Liver (tissue), 7 donors: ENCODE measurements at regions not wholly inside any gene's neighbourhood (a gene's known extent, or its start where the extent isn't known, plus 50 kb on each side); places are given as distances from the start of the nearest gene placed in this dataset.

Experiments used
- DNase-seq: peaks from one replicate; pipeline ENCODE4 v3.0.0-alpha.2; 2017; ENCODE audit warnings: low spot score
- H3K27ac ChIP-seq, 2 donors: one replicate each; pipeline ENCODE4 v1.7.0; 2013; ENCODE audit warnings: inconsistent platforms in 2 of 2, low read length in 2 of 2, control low read depth in 1 of 2, low read depth in 1 of 2, mild to moderate bottlenecking in 1 of 2
- H3K27me3 ChIP-seq, 4 donors: one replicate each; pipeline versions ENCODE4 v1.6.1 to v1.7.0; 2013; ENCODE audit warnings: low read length in 3 of 4, inconsistent platforms in 1 of 4, mild to moderate bottlenecking in 1 of 4, moderate library complexity in 1 of 4; ENCODE audit not compliant: control insufficient read depth in 4 of 4, insufficient read depth in 4 of 4
- H3K36me3 ChIP-seq, 4 donors: one replicate each; pipeline versions ENCODE4 v1.6.1 to v1.7.0; 2013; ENCODE audit warnings: low read length in 3 of 4, mild to moderate bottlenecking in 3 of 4, low read depth in 1 of 4, moderate library complexity in 1 of 4; ENCODE audit not compliant: control insufficient read depth in 4 of 4, insufficient read depth in 3 of 4
- H3K4me1 ChIP-seq, 4 donors: one replicate each; pipeline versions ENCODE4 v1.6.1 to v1.7.0; 2013; ENCODE audit warnings: low read length in 3 of 4, mild to moderate bottlenecking in 3 of 4, moderate library complexity in 1 of 4; ENCODE audit not compliant: control insufficient read depth in 4 of 4, insufficient read depth in 4 of 4
- H3K4me3 ChIP-seq, 3 donors: one replicate each; pipeline versions ENCODE4 v1.6.1 to v1.7.0; 2013; ENCODE audit warnings: low read length in 3 of 3, control low read depth in 1 of 3, low read depth in 1 of 3, mild to moderate bottlenecking in 1 of 3
- H3K9ac ChIP-seq, 2 donors: one replicate each; pipeline ENCODE4 v1.7.0; 2013; ENCODE audit warnings: low read length in 2 of 2, mild to moderate bottlenecking in 2 of 2, moderate library complexity in 2 of 2, control low read depth in 1 of 2, low read depth in 1 of 2
- H3K9me3 ChIP-seq, 4 donors: one replicate each; pipeline versions ENCODE4 v1.6.1 to v1.7.0; 2013; ENCODE audit warnings: low read length in 3 of 4; ENCODE audit not compliant: control insufficient read depth in 4 of 4
- EGR1 ChIP-seq, 2 donors: IDR thresholded peaks; 2 replicates each; pipeline ENCODE4 v1.6.1; 2016 to 2018; ENCODE audit warnings: antibody characterized with exemption in 2 of 2, low read depth in 2 of 2
- FOXA2 ChIP-seq: IDR thresholded peaks from 2 replicates; pipeline ENCODE4 v1.6.1; 2016; ENCODE audit warnings: antibody characterized with exemption
- HNF4G ChIP-seq: IDR thresholded peaks from 2 replicates; pipeline ENCODE4 v1.6.1; 2016; ENCODE audit warnings: antibody characterized with exemption
- NR2F2 ChIP-seq: IDR thresholded peaks from 2 replicates; pipeline ENCODE4 v1.6.1; 2016; ENCODE audit warnings: antibody characterized with exemption
- RAD21 ChIP-seq, 2 donors: IDR thresholded peaks; 2 replicates each; pipeline ENCODE4 v1.6.1; 2016; ENCODE audit warnings: antibody characterized with exemption in 2 of 2, mild to moderate bottlenecking in 2 of 2
- SP1 ChIP-seq: IDR thresholded peaks from 2 replicates; pipeline ENCODE4 v1.6.1; 2018; ENCODE audit warnings: antibody characterized with exemption, mild to moderate bottlenecking
- TAF1 ChIP-seq: conservative IDR thresholded peaks from 2 replicates; pipeline ENCODE4 v1.6.1; 2016; ENCODE audit warnings: antibody characterized with exemption, mild to moderate bottlenecking
- YY1 ChIP-seq: IDR thresholded peaks from 2 replicates; pipeline ENCODE4 v1.6.1; 2016; ENCODE audit warnings: antibody characterized with exemption, mild to moderate bottlenecking
- WGBS: extraction: QIAGEN DNeasy Blood & Tissue Kit; methylation state at CpG from one replicate; pipeline ENCODE4 v1.1.7; 2013; 5-methylcytosine and 5-hydroxymethylcytosine counted together
- TF ChIP-seq, protein P1 (sequence below): IDR thresholded peaks from 2 replicates; pipeline ENCODE4 v1.6.1; 2016; ENCODE audit warnings: antibody characterized with exemption, mild to moderate bottlenecking
- TF ChIP-seq, protein P2 (sequence below): IDR thresholded peaks from 2 replicates; pipeline ENCODE4 v1.6.1; 2016; ENCODE audit warnings: antibody characterized with exemption
- TF ChIP-seq, protein P3 (sequence below): IDR thresholded peaks from 2 replicates; pipeline ENCODE4 v1.6.1; 2016; ENCODE audit warnings: antibody characterized with exemption
- donor health status: healthy.
- donor health status: healthy.
- donor health status: healthy.
- donor health status: healthy.

DNA sequence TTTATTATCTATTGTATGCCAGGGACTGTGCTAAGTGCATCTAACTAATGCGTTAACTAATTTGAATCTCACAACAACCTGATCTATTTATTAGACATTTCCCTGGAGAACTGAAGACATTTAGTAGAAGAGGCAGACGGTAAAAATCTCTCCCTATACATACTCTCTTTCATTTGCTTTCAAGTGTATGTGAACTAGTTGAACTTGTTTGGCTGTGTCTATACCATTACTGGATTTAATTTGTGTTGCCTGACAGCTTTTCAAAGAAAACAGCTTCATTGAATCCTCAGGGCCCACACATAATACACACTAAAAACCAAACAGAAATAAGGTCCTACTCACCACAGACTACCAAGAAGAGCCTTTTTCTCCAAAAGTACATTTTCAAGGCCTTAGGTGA, 133.6 kb upstream of the NR3C1 start:
- no peak for TF ChIP-seq TAF1
- TF ChIP-seq NR2F2 = no peak
- no peak for TF ChIP-seq SP1
- TF ChIP-seq, protein P1, sequence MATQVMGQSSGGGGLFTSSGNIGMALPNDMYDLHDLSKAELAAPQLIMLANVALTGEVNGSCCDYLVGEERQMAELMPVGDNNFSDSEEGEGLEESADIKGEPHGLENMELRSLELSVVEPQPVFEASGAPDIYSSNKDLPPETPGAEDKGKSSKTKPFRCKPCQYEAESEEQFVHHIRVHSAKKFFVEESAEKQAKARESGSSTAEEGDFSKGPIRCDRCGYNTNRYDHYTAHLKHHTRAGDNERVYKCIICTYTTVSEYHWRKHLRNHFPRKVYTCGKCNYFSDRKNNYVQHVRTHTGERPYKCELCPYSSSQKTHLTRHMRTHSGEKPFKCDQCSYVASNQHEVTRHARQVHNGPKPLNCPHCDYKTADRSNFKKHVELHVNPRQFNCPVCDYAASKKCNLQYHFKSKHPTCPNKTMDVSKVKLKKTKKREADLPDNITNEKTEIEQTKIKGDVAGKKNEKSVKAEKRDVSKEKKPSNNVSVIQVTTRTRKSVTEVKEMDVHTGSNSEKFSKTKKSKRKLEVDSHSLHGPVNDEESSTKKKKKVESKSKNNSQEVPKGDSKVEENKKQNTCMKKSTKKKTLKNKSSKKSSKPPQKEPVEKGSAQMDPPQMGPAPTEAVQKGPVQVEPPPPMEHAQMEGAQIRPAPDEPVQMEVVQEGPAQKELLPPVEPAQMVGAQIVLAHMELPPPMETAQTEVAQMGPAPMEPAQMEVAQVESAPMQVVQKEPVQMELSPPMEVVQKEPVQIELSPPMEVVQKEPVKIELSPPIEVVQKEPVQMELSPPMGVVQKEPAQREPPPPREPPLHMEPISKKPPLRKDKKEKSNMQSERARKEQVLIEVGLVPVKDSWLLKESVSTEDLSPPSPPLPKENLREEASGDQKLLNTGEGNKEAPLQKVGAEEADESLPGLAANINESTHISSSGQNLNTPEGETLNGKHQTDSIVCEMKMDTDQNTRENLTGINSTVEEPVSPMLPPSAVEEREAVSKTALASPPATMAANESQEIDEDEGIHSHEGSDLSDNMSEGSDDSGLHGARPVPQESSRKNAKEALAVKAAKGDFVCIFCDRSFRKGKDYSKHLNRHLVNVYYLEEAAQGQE = no peak
- H3K27me3 ChIP-seq = no peaks in the 10 kb centered on the region
- H3K4me1 ChIP-seq = peaks cover 0 to 2% (median 0%) of the 10 kb centered on the region in 4 donors
- 98% methylated on average over 2 of the region's 2 CpGs for WGBS
- no peak overlapping the region for H3K27ac ChIP-seq
- no peak for DNase-seq
- no peak overlapping the region for H3K4me3 ChIP-seq
- H3K9me3 ChIP-seq = no peaks in the 10 kb centered on the region
- H3K9ac ChIP-seq = no peak overlapping the region
- H3K36me3 ChIP-seq = no peaks in the 10 kb centered on the region

DNA sequence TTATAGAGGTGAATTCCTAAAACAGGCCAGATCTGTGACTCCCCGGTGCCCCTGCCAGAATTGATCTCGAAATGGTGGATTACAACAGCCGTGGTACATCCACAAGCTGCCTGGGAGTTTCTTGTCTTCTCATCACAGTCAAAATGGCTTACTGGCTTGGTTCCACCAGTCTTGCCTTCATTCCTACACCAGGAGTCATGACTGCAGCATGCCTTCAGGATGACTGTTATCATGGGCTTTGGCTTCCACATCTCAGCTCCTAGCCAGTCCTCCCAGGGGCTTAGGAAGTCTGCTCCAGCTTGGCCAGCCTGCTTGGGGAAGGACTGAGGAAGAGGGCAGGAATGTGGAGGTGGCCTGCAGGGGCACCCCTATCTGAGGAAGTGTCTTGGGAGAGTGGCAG, 132.9 kb upstream of the NR3C1 start:
- Histone ChIP-seq H3K9me3 (no peaks in the 10 kb centered on the region), H3K4me3 (no peak overlapping the region), H3K36me3 (no peaks in the 10 kb centered on the region), H3K4me1 (peaks cover 0 to 2% (median 0%) of the 10 kb centered on the region in 4 donors), H3K27ac (no peak overlapping the region), H3K27me3 (no peaks in the 10 kb centered on the region), H3K9ac (no peak overlapping the region)
- TF ChIP-seq RAD21 (IDR thresholded peaks at IDR 0.05) (no peak), FOXA2 (no peak), EGR1 (IDR thresholded peaks at IDR 0.05; ENCODE audit: low read depth in 2 of 2) (no peak), YY1 (no peak), SP1 (no peak), NR2F2 (no peak), HNF4G (no peak), TAF1 (no peak)
- TF ChIP-seq, protein P2, sequence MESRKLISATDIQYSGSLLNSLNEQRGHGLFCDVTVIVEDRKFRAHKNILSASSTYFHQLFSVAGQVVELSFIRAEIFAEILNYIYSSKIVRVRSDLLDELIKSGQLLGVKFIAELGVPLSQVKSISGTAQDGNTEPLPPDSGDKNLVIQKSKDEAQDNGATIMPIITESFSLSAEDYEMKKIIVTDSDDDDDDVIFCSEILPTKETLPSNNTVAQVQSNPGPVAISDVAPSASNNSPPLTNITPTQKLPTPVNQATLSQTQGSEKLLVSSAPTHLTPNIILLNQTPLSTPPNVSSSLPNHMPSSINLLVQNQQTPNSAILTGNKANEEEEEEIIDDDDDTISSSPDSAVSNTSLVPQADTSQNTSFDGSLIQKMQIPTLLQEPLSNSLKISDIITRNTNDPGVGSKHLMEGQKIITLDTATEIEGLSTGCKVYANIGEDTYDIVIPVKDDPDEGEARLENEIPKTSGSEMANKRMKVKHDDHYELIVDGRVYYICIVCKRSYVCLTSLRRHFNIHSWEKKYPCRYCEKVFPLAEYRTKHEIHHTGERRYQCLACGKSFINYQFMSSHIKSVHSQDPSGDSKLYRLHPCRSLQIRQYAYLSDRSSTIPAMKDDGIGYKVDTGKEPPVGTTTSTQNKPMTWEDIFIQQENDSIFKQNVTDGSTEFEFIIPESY = no peak
- TF ChIP-seq, protein P1 = no peak
- TF ChIP-seq, protein P3, sequence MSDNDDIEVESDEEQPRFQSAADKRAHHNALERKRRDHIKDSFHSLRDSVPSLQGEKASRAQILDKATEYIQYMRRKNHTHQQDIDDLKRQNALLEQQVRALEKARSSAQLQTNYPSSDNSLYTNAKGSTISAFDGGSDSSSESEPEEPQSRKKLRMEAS = no peak
- WGBS = 90% methylated on average over 3 of the region's 3 CpGs
- DNase-seq = no peak
